PC-9 (cell line): ENCODE measurements at regions not wholly inside any gene's neighbourhood (a gene's known extent, or its start where the extent isn't known, plus 50 kb on each side); places are given as distances from the start of the nearest gene placed in this dataset.

Experiments
- BruUV-seq: library from RNA; stranded (reverse); fragments of 400-500 nt; replicated peaks from 2 replicates; lab custom pipeline; 2021; lab: Mats Ljungman, UMichigan
- CTCF ChIA-PET: fragments of 300-600 bp; sonication (Branson Sonifier 250); formaldehyde crosslinking; loops from one replicate; lab custom pipeline; 2022; ENCODE audit warnings: antibody characterized with exemption; lab: Charles Lee
- POLR2A ChIA-PET: fragments of 300-600 bp; sonication (Branson Sonifier 250); formaldehyde crosslinking; loops from one replicate; lab custom pipeline; 2022; ENCODE audit warnings: antibody characterized with exemption; ENCODE audit not compliant: unreplicated experiment; lab: Charles Lee
- DNase-seq, 2 experiments: peaks; one replicate each; pipeline versions ENCODE4 v3.0.0 to v3.0.0-alpha.2; 2015 to 2022; ENCODE audit warnings: mixed read lengths in 1 of 2
- H2AFZ ChIP-seq: fragments of 200-600 bp; sonication (generic); 2 replicates; pipeline ENCODE4 v1.8.1; 2017; ENCODE audit warnings: antibody characterized with exemption
- H3F3A ChIP-seq: fragments of 200-600 bp; sonication (generic); 2 replicates; pipeline ENCODE4 v1.8.1; 2017; ENCODE audit warnings: antibody characterized with exemption, mild to moderate bottlenecking, low read depth; ENCODE audit not compliant: insufficient read depth
- H3K27ac ChIP-seq: fragments of 200-600 bp; sonication (generic); 2 replicates; pipeline ENCODE4 v1.6.1; 2016; ENCODE audit warnings: mixed run types
- H3K27me3 ChIP-seq: fragments of 200-600 bp; sonication (generic); 2 replicates; pipeline ENCODE4 v1.6.1; 2016; ENCODE audit warnings: low read depth, mixed run types; ENCODE audit not compliant: insufficient read depth
- H3K36me3 ChIP-seq: fragments of 200-600 bp; sonication (generic); 2 replicates; pipeline ENCODE4 v1.6.1; 2016; ENCODE audit warnings: low read depth, mixed run types
- H3K4me1 ChIP-seq: fragments of 200-600 bp; sonication (generic); replicated peaks from 2 replicates; pipeline ENCODE4 v1.6.1; 2016; ENCODE audit warnings: mixed run types; ENCODE audit not compliant: insufficient read depth
- H3K4me2 ChIP-seq: fragments of 200-600 bp; sonication (generic); 2 replicates; pipeline ENCODE4 v1.6.1; 2017; ENCODE audit warnings: mixed run types
- H3K4me3 ChIP-seq: fragments of 200-600 bp; sonication (generic); 2 replicates; pipeline ENCODE4 v1.6.1; 2016; ENCODE audit warnings: mixed run types
- H3K79me2 ChIP-seq: fragments of 200-600 bp; sonication (generic); 2 replicates; pipeline ENCODE4 v1.6.1; 2017; ENCODE audit warnings: low read depth, mixed run types
- H3K9me2 ChIP-seq: fragments of 200-600 bp; sonication (generic); 2 replicates; pipeline ENCODE4 v1.8.1; 2017; ENCODE audit warnings: mild to moderate bottlenecking; ENCODE audit not compliant: insufficient read depth
- H3K9me3 ChIP-seq: fragments of 200-600 bp; sonication (generic); 2 replicates; pipeline ENCODE4 v1.8.1; 2016; ENCODE audit warnings: low read depth; ENCODE audit not compliant: insufficient read depth
- H4K20me1 ChIP-seq: fragments of 200-600 bp; sonication (generic); 2 replicates; pipeline ENCODE4 v1.8.1; 2017; ENCODE audit not compliant: insufficient read depth
- EZH2 ChIP-seq: fragments of 200-600 bp; sonication (generic); IDR thresholded peaks from 2 replicates; pipeline ENCODE4 v1.8.0; 2017; ENCODE audit warnings: antibody characterized with exemption, low read depth
- intact Hi-C: fragments of 100-400 bp; cut with micrococcal nuclease; formaldehyde crosslinking; loops from one replicate; pipeline ENCODE4 v1.10.0; 2022; ENCODE audit not compliant: unreplicated experiment
- TF ChIP-seq, protein P1 (sequence below): fragments of 200-600 bp; sonication (generic); conservative IDR thresholded peaks from 2 replicates; pipeline ENCODE4 v1.6.1; 2017; ENCODE audit warnings: mixed run types, antibody characterized with exemption, mild to moderate bottlenecking, moderate library complexity

DNA sequence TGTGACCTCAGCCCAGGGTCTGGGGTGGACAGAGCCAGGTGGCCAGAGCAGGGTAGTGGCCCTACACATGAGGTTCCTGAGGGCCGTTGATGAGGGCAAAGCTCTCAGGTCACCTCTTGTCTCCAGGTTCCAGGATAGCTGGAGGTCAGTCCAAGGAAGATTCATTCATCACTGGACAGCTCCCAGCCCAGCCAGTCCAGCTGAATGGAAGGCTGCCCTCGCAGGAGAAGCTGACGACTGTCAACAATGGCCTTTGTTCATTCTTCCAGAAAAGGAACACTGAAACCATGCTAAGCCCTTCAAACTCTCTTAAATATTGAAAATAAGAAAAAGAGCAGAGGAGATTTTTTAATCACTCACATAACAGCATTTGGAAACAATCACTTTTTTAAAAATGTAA, 169.7 kb upstream of the TBCA start:
- ChIA-PET CTCF (no interaction called here), POLR2A (no interaction called here)
- no peaks in the 10 kb centered on the region for H3K4me1 ChIP-seq
- no peaks in the 10 kb centered on the region for H3K36me3 ChIP-seq
- H3K9me2 ChIP-seq, result no peaks in the 10 kb centered on the region
- 0 out of 2 replicates have a peak, but pooled peaks cover 5% of the 10 kb centered on the region for H3K27me3 ChIP-seq
- intact Hi-C loops, result no loop called here
- no peaks in the 10 kb centered on the region for H4K20me1 ChIP-seq
- no peak overlapping the region for H3K4me3 ChIP-seq
- no peaks in the 10 kb centered on the region for H3F3A ChIP-seq
- no peak overlapping the region for H2AFZ ChIP-seq
- no peak for DNase-seq
- no peak overlapping the region for H3K4me2 ChIP-seq
- TF ChIP-seq, protein P1, sequence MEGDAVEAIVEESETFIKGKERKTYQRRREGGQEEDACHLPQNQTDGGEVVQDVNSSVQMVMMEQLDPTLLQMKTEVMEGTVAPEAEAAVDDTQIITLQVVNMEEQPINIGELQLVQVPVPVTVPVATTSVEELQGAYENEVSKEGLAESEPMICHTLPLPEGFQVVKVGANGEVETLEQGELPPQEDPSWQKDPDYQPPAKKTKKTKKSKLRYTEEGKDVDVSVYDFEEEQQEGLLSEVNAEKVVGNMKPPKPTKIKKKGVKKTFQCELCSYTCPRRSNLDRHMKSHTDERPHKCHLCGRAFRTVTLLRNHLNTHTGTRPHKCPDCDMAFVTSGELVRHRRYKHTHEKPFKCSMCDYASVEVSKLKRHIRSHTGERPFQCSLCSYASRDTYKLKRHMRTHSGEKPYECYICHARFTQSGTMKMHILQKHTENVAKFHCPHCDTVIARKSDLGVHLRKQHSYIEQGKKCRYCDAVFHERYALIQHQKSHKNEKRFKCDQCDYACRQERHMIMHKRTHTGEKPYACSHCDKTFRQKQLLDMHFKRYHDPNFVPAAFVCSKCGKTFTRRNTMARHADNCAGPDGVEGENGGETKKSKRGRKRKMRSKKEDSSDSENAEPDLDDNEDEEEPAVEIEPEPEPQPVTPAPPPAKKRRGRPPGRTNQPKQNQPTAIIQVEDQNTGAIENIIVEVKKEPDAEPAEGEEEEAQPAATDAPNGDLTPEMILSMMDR, result no peak
- no peak for TF ChIP-seq EZH2
- H3K79me2 ChIP-seq, result no peaks in the 10 kb centered on the region
- H3K27ac ChIP-seq, result no peak overlapping the region
- no peaks in the 10 kb centered on the region for H3K9me3 ChIP-seq
- no TSS peak for BruUV-seq

DNA sequence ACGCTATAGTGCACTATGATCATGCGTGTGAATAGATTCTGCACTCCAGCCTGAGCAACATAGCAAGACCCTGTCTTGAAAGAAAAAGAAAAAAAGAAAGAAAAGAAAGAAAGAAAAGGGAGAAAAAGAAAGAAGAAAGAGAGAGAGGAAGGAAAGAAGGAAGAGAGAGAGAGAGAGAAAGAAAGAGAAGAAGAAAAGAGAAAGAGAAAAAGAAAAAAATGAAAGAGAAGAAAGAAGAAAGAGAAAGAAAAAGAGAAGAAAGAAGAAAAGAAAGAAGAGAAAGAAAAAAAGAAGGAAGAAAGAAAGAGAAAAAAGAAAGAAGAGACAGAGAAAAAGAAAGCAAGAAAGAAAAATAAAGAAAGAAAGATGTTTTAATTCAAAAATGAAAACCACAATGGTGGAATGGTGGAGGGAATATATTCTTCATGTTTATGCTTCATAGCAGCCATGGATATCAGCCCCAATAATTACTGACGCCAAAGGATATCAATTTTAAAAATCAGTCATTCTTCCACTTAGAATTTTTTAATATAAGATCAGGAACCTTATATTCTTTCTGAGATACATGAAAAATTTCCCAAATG, 168.7 kb upstream of the TBCA start:
- no peaks in the 10 kb centered on the region for H3F3A ChIP-seq
- no peak overlapping the region for H3K4me3 ChIP-seq
- intact Hi-C loops, result no loop called here
- ChIA-PET CTCF (no interaction called here), POLR2A (no interaction called here)
- 0 out of 2 replicates have a peak, but pooled peaks cover 7% of the 10 kb centered on the region for H3K27me3 ChIP-seq
- BruUV-seq, result no TSS peak
- DNase-seq, result no peak
- no peak overlapping the region for H3K27ac ChIP-seq
- no peaks in the 10 kb centered on the region for H3K79me2 ChIP-seq
- H3K4me2 ChIP-seq, result no peak overlapping the region
- no peaks in the 10 kb centered on the region for H3K4me1 ChIP-seq
- no peaks in the 10 kb centered on the region for H3K9me2 ChIP-seq
- H3K9me3 ChIP-seq, result no peaks in the 10 kb centered on the region
- no peaks in the 10 kb centered on the region for H4K20me1 ChIP-seq
- TF ChIP-seq, protein P1, result no peak
- TF ChIP-seq EZH2, result no peak
- no peaks in the 10 kb centered on the region for H3K36me3 ChIP-seq
- H2AFZ ChIP-seq, result no peak overlapping the region

DNA sequence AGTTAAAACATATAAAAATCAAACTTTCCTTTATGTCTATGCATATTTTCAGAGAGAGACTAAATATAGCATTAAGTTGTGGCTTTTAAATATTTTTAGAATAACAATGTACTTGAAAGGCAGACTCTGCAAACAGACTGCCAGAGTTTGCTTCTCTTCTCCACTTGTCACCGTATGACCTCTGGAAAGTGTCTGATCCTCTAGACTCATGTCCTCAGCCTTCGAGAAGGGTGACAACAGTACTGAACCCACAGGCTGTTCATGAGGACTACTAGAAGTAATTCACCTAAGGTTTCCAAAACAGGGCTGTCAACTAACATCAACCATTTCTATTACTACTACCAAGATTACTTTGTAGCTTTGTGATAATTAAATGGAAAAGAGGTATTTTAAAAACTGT, 167.7 kb upstream of the TBCA start:
- no TSS peak for BruUV-seq

More for the DNA sequence above, 167.7 kb upstream of the TBCA start:
- CTCF ChIA-PET, result interaction anchor here (0.6 kb wide), 1 partner anchor 258 kb away, joined by 3 read pairs; no protein-coding TSS in a partner anchor
- no peaks in the 10 kb centered on the region for H3K79me2 ChIP-seq
- H3K4me3 ChIP-seq, result no peak overlapping the region
- H3K9me3 ChIP-seq, result no peaks in the 10 kb centered on the region
- no peaks in the 10 kb centered on the region for H4K20me1 ChIP-seq
- H3K27ac ChIP-seq, result no peak overlapping the region
- H3F3A ChIP-seq, result no peaks in the 10 kb centered on the region
- TF ChIP-seq EZH2, result no peak
- TF ChIP-seq, protein P1, result no peak
- H3K4me2 ChIP-seq, result no peak overlapping the region
- intact Hi-C loops, result no loop called here
- no peaks in the 10 kb centered on the region for H3K36me3 ChIP-seq
- no peak for DNase-seq
- no peak overlapping the region for H2AFZ ChIP-seq
- no peaks in the 10 kb centered on the region for H3K9me2 ChIP-seq
- H3K4me1 ChIP-seq, result no peaks in the 10 kb centered on the region
- POLR2A ChIA-PET, result no interaction called here
- H3K27me3 ChIP-seq, result 0 out of 2 replicates have a peak, but pooled peaks cover 8% of the 10 kb centered on the region
